ENCODE measurements at regions not wholly inside any gene's neighbourhood (a gene's known extent, or its start where the extent isn't known, plus 50 kb on each side); places are given as distances from the start of the nearest gene placed in this dataset.

GRCh38 chr17:72011561-72011960 is 109.3 kb upstream of the SOX9 start:
- ATAC-seq (no peak), DNase-seq (no peak)
- Histone ChIP-seq H3K36me3 (no peaks in the 10 kb centered on the region), H3K9me3 (peaks cover 0 to 4% (median 0%) of the 10 kb centered on the region in 11 donors), H3K4me1 (no peaks in the 10 kb centered on the region), H3K27me3 (peaks cover 0 to 10% (median 0%) of the 10 kb centered on the region in 7 donors), H3K27ac (no peak overlapping the region), H3K4me3 (no peak overlapping the region)
- WGBS, 2 donors, result 86 to 94% methylated on average over 1 of the region's 1 CpG
- intact Hi-C loops (cut with DNase I), result no loop called here
- TF ChIP-seq CTCF (IDR thresholded peaks at IDR 0.05), result no peak

- Histone ChIP-seq H3K4me3 (no peak overlapping the region), H3K27ac (no peak overlapping the region), H3K9me3 (no peaks in the 10 kb centered on the region), H3K36me3 (no peaks in the 10 kb centered on the region), H3K4me1 (no peaks in the 10 kb centered on the region), H3K27me3 (peaks cover 0 to 35% (median 13%) of the 10 kb centered on the region in 7 donors)
- TF ChIP-seq CTCF (IDR thresholded peaks at IDR 0.05), result no peak
- intact Hi-C loops (cut with DNase I), result no loop called here
- 85 to 88% methylated on average over 3 of the region's 3 CpGs for WGBS, 2 donors
- ATAC-seq (no peak), DNase-seq (no peak)
Measured at GRCh38 chr17:72021417-72022041, 99.3 kb upstream of the SOX9 start.

GRCh38 chr17:72022328-72023275 is 98.2 kb upstream of the SOX9 start:
- intact Hi-C loops (cut with DNase I), result no loop called here
- no peak for TF ChIP-seq CTCF (IDR thresholded peaks at IDR 0.05)
- no peak for ATAC-seq
- H3K36me3 ChIP-seq, result no peaks in the 10 kb centered on the region
- no peaks in the 10 kb centered on the region for H3K9me3 ChIP-seq
- no peaks in the 10 kb centered on the region for H3K4me1 ChIP-seq
- WGBS, 2 donors, result 79 to 82% methylated on average over 6 of the region's 6 CpGs
- no peak overlapping the region for H3K4me3 ChIP-seq
- no peak for DNase-seq
- H3K27ac ChIP-seq, result no peak overlapping the region
- H3K27me3 ChIP-seq, result peaks cover 0 to 41% (median 13%) of the 10 kb centered on the region in 7 donors

- Histone ChIP-seq H3K9me3 (no peaks in the 10 kb centered on the region), H3K4me1 (no peaks in the 10 kb centered on the region), H3K36me3 (no peaks in the 10 kb centered on the region), H3K27me3 (peaks cover 0 to 48% (median 15%) of the 10 kb centered on the region in 7 donors), H3K4me3 (no peak overlapping the region), H3K27ac (no peak overlapping the region)
- TF ChIP-seq CTCF (IDR thresholded peaks at IDR 0.05), result no peak
- intact Hi-C loops (cut with DNase I), result no loop called here
- ATAC-seq (no peak), DNase-seq (no peak)
Measured at GRCh38 chr17:72024457-72024856, 96.4 kb upstream of the SOX9 start.
